Activated CD4-positive, CD25-positive, alpha-beta regulatory T cell treated with anti-CD3 and anti-CD28 coated beads, Interleukin-2, amount 50 U/mL, for 24 hours (primary cell): ENCODE measurements at regions not wholly inside any gene's neighbourhood (a gene's known extent, or its start where the extent isn't known, plus 50 kb on each side); places are given as distances from the start of the nearest gene placed in this dataset.

ENCODE experiments used
- ATAC-seq, 2 donors: fragments of 150-1000 bp; cut with Tn5 transposase; one replicate each; pipeline ENCODE4 v1.10.0; 2021; ENCODE audit warnings: mild to moderate bottlenecking in 1 of 2, moderate library complexity in 1 of 2

- ATAC-seq = no peak
Observed at GRCh38 chr2:60400462-60401246, 152.8 kb downstream of the BCL11A start.

GRCh38 chr2:60394463-60394862, 159.0 kb downstream of the BCL11A start:
- no peak for ATAC-seq

DNA sequence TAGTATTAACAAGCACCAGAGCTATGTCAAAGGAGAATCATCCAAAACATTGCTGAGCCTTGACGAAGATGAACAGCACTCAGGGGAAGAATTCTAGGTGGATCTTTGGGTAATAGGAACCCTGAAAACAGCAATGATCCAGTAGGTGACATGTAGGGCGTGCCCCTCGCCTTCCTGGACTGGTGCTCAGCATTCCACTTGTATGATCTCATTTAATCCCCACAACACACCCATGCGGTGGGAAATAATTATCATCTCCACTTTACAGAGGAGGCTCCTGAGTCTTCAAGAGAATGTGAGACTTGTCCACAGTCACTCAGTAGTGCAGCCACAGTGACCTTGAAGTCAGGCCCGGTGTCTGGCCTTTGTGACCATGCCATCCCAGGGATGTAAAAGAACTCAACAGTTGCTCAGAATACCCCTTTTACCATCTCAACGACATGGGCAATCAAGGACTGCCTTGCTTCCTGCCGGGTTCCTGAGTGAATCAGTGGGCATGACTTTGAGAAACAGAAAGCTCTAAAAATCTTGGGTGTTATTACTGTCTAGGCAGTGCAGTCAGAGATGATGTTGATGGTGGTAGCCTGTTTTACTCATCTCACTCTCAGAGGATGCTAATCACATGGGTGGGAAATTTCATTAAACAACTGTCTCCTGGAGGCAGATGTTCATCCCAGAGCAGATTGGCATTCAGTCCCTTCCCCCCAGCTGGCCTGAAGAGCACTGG, 161.6 kb downstream of the BCL11A start:
- peak in 1 of 2 donors; percentile 33 for ATAC-seq

- no peak for ATAC-seq
Observed at GRCh38 chr2:60391230-60391629, 162.2 kb downstream of the BCL11A start.

DNA sequence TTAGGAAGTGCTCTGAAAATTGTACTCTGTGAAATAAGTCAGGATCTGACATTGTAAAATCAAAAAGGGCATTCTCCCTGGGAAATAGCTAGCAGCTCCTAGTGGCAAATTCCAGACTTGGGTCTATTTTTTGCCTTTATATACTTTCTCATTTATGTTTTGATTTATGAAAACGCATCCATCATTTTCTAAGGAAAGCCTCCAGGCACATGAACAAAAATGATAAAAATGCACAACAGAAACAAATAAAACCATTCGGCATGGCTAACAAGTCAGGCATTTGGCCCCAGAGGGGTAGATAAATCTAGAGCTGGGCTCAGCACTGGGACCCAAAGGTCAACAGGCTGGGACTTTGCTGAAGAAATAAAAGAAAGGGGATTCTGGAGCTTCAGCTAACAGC, 167.0 kb downstream of the BCL11A start:
- no peak for ATAC-seq

DNA sequence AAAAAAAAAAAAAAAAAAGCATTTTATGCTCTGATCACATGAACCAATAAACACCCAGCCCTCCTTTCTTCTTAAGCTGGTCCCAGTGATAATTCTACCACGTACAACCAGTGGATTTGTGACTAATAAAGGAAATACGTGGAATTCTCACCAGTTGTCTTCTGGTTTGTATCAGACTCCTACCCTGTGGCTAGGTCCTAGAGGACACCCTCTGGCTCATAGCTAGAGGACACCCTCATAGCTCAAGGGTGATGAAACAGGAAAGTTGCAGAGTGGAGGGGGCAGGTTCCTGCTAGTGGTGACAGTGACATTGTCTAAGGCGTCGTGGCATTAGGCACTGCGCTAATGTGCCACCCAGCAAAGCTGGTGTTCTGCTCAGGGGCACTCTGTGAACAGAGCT, 167.8 kb downstream of the BCL11A start:
- no peak for ATAC-seq

DNA sequence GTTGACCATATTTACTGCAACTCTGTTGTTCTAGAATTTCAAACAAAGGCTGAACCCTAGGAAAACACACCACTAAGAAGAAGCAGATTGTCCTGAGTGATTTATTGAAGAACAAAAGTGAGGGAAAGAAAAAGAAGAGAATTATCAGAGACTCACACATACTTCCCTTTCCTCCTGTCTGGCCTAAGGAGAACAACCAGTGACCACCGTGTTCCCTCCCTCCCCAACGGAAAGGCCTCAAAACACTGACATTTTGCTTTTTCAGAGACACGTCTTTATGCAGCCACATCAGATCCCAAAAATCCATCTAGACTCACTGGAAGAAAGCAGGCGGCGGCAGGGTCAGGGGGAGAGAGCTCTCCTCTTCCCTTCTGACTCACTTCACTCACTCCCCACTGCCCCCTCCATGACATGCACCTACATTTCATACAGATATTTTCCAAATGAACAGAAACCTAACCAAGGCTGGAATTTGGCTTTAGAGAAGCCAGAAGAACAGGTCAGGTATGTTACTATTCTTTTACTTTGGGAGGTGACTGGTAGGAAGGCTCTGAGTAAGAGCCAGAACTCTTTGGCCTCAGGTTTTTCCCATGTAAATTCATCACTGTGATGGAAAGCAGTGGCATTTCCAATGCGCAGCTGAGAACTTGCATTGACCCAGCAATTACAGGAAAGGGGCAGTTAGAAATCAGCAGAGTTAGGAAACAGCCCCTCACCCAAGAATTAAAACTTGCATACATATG, 169.9 kb downstream of the BCL11A start:
- ATAC-seq = no peak

DNA sequence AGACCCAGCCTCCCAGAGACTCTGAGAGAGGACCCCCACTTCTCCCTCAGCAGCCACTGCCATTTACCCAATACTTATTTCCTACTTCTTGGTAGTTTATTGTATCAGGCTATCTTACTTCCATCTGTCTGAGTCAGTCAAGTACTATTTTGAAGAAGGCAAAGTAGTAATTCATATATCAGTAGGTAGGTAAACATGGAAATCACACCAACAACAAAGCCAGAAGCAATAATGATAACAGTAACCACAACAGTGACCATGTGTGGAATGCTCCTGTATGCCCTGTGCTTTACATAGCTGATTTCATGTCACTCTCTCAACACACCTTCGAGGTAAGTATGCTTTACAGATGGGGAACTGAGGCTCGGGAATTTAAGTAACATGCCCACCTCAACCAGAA, 173.0 kb downstream of the BCL11A start:
- ATAC-seq = no peak

GRCh38 chr2:60379684-60380083, 173.8 kb downstream of the BCL11A start:
- no peak for ATAC-seq

GRCh38 chr2:60379216-60379615, 174.2 kb downstream of the BCL11A start:
- no peak for ATAC-seq

DNA sequence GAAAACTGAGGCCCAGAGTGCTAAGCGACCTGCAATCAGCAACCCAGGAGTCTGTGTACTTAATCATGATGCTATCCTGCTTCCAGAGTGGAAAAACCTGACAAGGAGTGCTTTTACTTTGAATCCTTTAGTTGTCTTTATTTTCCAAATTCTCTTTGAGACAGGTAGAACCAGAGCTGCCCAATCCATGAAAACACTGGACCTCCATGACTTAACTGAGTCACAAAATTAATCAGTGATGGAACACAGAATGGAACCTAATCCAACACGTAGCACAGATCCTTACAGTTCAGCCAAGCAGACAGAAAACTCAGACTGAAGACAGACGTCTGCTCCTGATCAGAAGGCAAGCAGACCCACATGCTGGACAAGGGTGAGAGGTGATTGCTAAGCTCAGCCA, 175.6 kb downstream of the BCL11A start:
- ATAC-seq = no peak

- no peak for ATAC-seq
Observed at GRCh38 chr2:60376252-60376651, 177.2 kb downstream of the BCL11A start.

DNA sequence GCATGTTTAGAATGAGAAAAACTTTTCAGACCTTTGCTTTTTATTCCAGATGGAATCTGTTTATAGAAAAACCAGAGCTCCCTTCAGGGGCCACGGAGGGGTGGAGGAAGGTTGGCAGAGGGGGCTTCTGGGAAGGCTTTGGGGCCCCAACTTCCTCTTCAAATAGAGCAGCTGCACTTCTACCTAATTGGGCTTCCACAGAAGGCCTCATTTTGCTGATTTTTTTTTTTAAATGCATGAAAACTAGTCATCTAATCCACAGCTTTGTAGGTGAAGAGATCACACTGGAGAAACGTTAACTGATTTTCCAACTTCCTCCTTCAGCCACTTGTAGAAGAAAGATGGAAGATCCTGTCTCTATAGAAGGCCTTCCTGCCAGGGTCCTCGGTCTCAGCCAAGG, 181.8 kb downstream of the BCL11A start:
- no peak for ATAC-seq

- no peak for ATAC-seq
Observed at GRCh38 chr2:60371219-60371618, 182.2 kb downstream of the BCL11A start.

DNA sequence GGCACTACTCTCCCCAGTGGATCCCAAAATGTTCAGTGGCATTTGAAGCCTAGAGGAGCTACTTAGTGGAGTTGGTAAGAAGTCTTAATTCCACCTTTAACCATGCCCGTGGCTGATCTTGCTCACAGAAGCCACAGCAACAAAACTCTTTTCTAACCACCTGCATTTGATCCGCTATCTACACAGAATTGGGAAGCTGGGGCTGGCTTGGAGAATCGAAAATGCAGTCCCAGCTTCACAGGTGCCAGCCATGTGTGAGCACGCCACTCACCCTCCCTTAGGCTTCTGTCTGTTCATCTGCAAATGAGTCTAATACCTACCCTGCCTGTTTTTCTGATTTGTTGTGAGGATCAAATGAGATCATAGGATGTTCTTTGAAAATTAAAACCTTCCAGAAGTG, 182.6 kb downstream of the BCL11A start:
- no peak for ATAC-seq

- no peak for ATAC-seq
Observed at GRCh38 chr2:60368456-60368855, 185.0 kb downstream of the BCL11A start.

DNA sequence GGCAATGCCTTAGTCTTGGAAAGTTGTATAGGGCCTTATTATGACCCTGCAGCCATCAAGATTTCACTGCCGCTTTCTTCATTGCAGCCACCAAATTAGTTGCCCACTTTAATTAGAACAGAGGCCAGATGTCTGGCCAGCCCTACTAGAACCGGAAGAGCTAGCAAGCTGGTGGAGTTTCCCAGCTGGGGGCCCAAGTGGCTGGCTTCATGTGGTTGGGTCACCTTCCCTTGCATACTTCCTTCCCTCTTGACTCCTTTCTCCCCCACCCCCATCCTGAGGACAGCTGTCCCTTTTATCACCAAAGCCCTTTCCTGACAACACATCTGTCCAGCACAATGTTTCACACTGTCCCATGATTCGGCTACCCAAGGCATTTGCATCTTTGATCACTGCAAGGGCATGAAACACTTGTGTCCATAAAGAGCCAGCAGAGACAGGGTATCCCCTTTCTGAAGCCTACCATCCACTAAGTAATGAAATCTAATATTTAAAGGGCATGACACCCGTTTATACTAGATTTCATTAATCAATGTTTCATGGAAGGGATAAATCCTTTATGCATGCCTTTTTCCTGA, 187.2 kb downstream of the BCL11A start:
- ATAC-seq = no peak

DNA sequence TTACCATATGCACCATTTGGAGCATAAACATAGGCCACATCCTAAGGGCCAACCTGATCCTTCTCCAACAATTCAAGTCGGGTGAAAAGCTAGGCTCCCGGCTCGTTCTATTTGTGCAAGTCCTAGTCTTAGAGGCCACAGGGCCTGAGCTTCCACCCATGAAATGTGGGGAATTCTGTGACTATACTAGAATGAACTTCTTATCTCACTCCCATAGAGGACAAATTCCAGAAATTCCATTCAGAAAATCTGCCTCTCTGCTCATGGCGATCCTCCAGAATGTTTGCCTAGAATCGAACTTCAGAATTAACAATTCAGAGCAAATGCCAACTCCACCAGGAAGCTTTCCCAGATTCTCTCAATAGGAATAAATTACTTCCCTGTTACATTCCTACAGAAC, 187.9 kb downstream of the BCL11A start:
- ATAC-seq = no peak

DNA sequence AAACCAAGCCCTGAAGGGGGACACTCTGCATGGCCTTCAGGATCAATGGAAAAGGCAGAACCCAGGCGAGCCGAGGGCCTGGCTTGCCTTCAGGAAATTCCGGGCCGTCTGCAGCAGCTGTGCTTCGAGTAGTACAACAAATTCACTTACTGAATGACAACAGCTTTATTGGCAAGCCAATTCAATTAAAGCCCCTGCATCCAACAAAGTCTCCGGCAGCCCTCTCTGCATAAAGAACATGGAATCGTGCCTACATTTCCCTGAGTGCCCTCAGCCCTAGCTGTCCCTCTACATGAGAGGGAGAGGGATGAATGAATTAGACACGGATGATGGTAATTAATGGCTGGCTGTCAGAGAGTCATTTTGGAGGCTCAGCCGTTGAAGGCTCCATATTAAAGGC, 189.0 kb downstream of the BCL11A start:
- ATAC-seq = no peak

DNA sequence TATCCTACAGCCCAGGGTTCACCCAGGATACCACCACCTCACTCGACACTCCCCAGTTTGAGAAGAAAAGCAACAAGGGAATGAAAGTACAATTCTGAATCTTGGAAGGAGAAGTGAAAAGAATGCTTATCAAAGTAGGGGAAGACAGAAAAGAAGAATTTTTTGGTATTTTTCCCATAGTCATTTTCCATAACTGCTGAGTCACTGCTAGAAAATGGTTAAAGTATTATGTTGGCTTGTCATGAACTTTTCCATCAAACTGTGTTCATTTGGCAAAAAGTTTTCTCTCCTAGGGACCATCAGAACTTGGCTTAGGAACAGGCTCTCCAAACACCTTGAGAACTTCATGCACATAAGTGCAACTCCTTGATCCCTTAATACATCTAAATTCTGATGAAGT, 192.0 kb downstream of the BCL11A start:
- no peak for ATAC-seq

DNA sequence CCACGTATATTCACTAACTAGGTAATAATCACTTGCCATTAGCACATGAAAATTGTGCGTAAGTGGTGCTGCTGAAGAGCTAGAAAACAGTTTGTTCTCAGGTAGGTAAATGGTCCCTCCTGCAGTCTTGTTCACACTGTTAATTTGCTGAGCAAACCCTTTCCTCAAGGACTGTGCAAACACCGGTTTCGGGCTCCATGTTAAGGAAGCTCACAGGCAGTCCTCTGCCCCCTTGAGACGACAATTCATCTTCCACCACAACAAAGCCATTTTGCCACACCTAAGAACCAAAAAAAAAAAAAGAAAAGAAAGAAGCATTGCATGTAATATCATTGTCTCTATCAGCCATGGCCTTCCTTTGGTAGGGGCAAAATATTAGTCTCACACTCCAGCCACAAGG, 193.9 kb downstream of the BCL11A start:
- no peak for ATAC-seq

- ATAC-seq = no peak
Observed at GRCh38 chr2:60358476-60358875, 195.0 kb downstream of the BCL11A start.

DNA sequence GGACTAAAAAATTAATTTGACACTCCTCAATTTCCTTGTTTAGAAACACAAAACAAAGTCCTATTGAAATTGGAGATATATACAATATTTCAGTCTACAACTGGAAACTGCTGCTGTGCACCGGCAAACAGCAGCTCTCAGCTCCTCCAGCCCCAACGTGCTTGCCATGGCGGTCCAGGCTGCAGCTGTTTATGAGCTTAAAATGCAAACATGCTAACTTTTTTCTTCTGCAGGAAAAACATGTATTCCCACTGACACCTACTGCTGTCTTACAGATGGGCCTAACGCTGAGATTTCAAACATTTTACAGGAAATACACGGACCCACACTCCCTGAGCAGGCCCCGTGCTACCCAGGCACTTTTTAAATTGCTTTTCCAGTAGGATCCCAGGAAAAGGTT, 195.5 kb downstream of the BCL11A start:
- ATAC-seq = no peak
